ENCODE measurements at regions not wholly inside any gene's neighbourhood (a gene's known extent, or its start where the extent isn't known, plus 50 kb on each side); places are given as distances from the start of the nearest gene placed in this dataset.
"Not testable (repeated sequence)": the region's sequence is repeated elsewhere in the genome, so short reads cannot be mapped to it uniquely, and the experiment has no call there.

DNA sequence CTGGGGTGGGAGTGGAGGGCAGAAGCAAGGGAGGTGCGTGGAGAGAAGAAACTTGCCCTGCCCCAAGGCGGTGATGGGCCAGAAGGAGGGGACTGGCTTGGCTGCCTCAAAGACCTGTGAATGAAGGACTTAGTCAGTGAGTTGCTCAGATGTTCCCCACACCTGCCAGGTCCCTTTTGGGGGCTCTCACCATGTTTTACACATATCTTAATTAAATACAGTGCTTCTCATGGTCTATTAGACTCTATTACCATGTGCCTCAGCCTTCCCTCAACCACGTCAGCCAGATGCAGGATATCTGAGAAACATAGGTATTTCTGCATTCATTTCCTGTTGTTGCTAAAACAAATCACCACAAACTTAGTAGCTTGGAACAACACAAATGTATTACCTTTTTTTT lies 429.5 kb downstream of the BUD13 start:
- DNase-seq (no peak), ATAC-seq (no peak)
- H3K9me3 ChIP-seq, result peaks cover under 1% of the 10 kb centered on the region
- TF ChIP-seq, protein P1, sequence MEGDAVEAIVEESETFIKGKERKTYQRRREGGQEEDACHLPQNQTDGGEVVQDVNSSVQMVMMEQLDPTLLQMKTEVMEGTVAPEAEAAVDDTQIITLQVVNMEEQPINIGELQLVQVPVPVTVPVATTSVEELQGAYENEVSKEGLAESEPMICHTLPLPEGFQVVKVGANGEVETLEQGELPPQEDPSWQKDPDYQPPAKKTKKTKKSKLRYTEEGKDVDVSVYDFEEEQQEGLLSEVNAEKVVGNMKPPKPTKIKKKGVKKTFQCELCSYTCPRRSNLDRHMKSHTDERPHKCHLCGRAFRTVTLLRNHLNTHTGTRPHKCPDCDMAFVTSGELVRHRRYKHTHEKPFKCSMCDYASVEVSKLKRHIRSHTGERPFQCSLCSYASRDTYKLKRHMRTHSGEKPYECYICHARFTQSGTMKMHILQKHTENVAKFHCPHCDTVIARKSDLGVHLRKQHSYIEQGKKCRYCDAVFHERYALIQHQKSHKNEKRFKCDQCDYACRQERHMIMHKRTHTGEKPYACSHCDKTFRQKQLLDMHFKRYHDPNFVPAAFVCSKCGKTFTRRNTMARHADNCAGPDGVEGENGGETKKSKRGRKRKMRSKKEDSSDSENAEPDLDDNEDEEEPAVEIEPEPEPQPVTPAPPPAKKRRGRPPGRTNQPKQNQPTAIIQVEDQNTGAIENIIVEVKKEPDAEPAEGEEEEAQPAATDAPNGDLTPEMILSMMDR (IDR thresholded peaks at IDR 0.05), result no peak
- H3K27me3 ChIP-seq (ENCODE audit: insufficient read depth in 3 of 3, low read length in 2 of 3), result peaks cover 0 to 3% (median 0%) of the 10 kb centered on the region in 3 donors
- no peaks in the 10 kb centered on the region for H3K4me1 ChIP-seq
- no peak overlapping the region for H3K27ac ChIP-seq
- H3K36me3 ChIP-seq (ENCODE audit: insufficient read depth in 1 of 2, low read depth in 1 of 2), result no peaks in the 10 kb centered on the region
- intact Hi-C loops (cut with DNase I), result no loop called here
- WGBS, 3 donors, result 67 to 86% (median 73%) methylated on average over 3 of the region's 3 CpGs
- H3K4me3 ChIP-seq, result no peak overlapping the region

DNA sequence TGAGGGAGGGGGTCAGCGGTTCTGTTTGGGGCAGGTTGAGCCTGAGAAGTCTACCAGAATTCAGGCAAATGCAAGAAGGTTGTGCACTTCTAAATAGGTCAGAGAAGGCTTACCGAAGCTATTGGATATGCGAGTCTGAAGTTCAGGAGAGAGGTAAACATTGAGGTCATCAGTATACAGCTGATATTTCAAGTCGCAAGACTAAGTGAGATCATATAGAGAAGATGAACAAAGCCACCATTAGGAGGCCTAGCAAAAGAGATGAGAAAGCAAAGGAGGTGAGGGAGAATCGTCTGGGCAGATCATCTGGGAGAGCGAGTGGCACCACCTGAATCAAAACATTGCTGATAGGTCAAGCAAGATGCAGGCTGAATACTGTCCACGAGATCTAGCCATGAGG lies 430.6 kb downstream of the BUD13 start:
- ATAC-seq, result no peak
- Histone ChIP-seq H3K4me1 (no peaks in the 10 kb centered on the region), H3K9me3 (peaks cover 9% of the 10 kb centered on the region), H3K4me3 (no peak overlapping the region), H3K27ac (no peak overlapping the region), H3K27me3 (ENCODE audit: insufficient read depth in 3 of 3, low read length in 2 of 3) (peaks cover 0 to 3% (median 0%) of the 10 kb centered on the region in 3 donors), H3K36me3 (ENCODE audit: insufficient read depth in 1 of 2, low read depth in 1 of 2) (no peaks in the 10 kb centered on the region)
- TF ChIP-seq, protein P1 (IDR thresholded peaks at IDR 0.05), result no peak
- 85 to 90% (median 89%) methylated on average over 7 of the region's 7 CpGs for WGBS, 3 donors
- intact Hi-C loops (cut with DNase I), result no loop called here
- DNase-seq, result no peak

DNA sequence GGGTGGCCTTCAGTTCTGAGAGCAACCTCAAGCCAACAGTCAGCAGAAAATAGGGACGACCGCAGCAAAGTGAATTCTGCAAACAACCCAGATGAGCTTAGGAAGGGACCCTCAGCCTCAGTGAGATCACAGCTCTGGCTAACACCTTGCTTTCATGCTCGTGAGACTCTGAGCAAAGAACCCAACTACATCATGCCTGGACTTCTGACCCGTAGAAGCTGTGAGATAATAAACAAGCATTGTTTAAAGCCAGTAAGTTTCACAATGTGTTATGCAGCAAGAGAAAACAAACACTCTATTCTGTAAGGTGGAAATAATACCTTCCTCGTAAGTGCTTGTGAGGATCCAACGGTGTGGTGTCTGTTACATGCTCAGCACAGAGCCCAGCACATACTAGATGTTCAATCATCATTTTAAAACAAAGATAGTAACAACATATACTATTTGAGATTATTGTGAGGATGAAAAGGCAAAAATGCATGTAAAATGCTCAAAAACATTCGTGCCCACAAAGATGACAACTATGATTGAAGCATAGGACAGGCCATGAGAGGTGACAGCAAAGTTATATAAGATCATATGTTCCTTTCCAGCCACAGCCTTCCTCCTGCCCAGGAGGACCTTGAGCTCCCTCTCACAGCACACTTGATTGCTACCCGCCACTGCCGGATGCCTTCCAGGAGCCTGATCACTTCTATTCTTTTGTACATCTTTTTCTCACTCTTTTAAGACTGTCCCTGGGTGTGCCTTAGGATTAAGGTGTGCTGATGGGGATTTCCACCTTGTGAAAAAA lies 433.3 kb downstream of the BUD13 start:
- WGBS, 3 donors, result 57 to 74% (median 70%) methylated on average over 9 of the region's 9 CpGs
- Histone ChIP-seq H3K36me3 (ENCODE audit: insufficient read depth in 1 of 2, low read depth in 1 of 2) (no peaks in the 10 kb centered on the region), H3K27ac (no peak overlapping the region), H3K9me3 (peaks cover 9% of the 10 kb centered on the region), H3K4me1 (no peaks in the 10 kb centered on the region), H3K4me3 (no peak overlapping the region), H3K27me3 (ENCODE audit: insufficient read depth in 3 of 3, low read length in 2 of 3) (peaks cover 0 to 3% (median 0%) of the 10 kb centered on the region in 3 donors)
- no peak for DNase-seq
- intact Hi-C loops (cut with DNase I), result no loop called here
- no peak for ATAC-seq
- TF ChIP-seq, protein P1 (IDR thresholded peaks at IDR 0.05), result no peak

DNA sequence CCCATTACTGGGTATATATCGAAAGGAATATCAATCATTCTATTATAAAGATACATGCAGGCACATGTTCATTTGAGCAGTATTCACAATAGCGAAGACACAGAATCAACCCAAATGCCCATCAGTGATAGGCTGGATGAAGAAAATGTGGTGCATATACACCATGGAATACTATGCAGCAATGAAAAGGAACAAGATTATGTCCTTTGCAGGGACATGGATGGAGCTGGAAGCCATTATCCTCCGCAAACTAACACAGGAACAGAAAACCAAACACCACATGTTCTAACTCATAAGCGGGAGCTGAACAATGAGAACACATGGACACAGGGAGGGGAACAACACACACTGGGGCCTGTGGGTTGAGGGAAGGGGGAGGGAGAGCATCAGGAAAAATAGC lies 434.3 kb downstream of the BUD13 start:
- H3K27ac ChIP-seq; DNase-seq; H3K4me1 ChIP-seq; ATAC-seq; H3K36me3 ChIP-seq (ENCODE audit: insufficient read depth in 1 of 2, low read depth in 1 of 2); H3K27me3 ChIP-seq (ENCODE audit: insufficient read depth in 3 of 3, low read length in 2 of 3); H3K4me3 ChIP-seq; H3K9me3 ChIP-seq; intact Hi-C loops (cut with DNase I): not testable (repeated sequence)
- 93 to 97% (median 96%) methylated on average over 4 of the region's 4 CpGs for WGBS, 3 donors

DNA sequence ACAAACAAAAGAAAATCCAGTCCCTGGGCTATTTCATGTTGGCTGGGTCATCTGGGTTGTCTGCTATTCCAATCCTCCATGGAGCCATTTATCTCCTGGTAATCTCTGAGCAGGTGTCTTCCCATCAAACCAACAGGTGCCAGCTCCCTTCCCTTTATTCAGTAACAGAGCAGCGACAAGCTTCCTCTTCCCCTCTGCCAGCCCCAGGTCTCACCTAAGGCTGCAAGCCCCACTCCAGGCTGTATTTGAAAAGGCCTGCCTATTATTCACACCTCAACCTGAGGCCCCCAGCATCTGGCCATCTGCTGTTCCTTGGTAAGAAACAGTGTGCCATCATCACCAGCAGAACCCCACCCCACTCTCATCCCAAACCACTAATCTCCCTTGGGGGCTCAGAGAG lies 436.2 kb downstream of the BUD13 start:
- no peak for ATAC-seq
- Histone ChIP-seq H3K4me1 (no peaks in the 10 kb centered on the region), H3K27ac (no peak overlapping the region), H3K36me3 (ENCODE audit: insufficient read depth in 1 of 2, low read depth in 1 of 2) (no peaks in the 10 kb centered on the region), H3K4me3 (no peak overlapping the region), H3K9me3 (peaks cover 9% of the 10 kb centered on the region), H3K27me3 (ENCODE audit: insufficient read depth in 3 of 3, low read length in 2 of 3) (no peaks in the 10 kb centered on the region)
- intact Hi-C loops (cut with DNase I), result no loop called here
- no peak for DNase-seq
- TF ChIP-seq, protein P1 (IDR thresholded peaks at IDR 0.05), result no peak
- WGBS, 3 donors, result 74 to 86% (median 75%) methylated on average over 1 of the region's 1 CpG
